Non-pigmented ciliary epithelial cell (primary cell): ENCODE measurements at regions not wholly inside any gene's neighbourhood (a gene's known extent, or its start where the extent isn't known, plus 50 kb on each side); places are given as distances from the start of the nearest gene placed in this dataset.
A peak's percentile ranks its signal among the peaks of the same experiment; 100 is the strongest.

Source experiments
- DNase-seq: peaks from one replicate; pipeline ENCODE4 v3.0.0-alpha.2; 2010; ENCODE audit warnings: low read depth

- no peak for DNase-seq
Observed at GRCh38 chr7:85570898-85571297, 384.0 kb upstream of the SEMA3D start.

- DNase-seq = no peak
Observed at GRCh38 chr7:85567983-85568382, 381.1 kb upstream of the SEMA3D start.

GRCh38 chr7:85566095-85566794 lies 379.4 kb upstream of the SEMA3D start:
- no peak for DNase-seq

GRCh38 chr7:85565276-85565675 lies 378.4 kb upstream of the SEMA3D start:
- no peak for DNase-seq

- no peak for DNase-seq
Observed at GRCh38 chr7:85564861-85565260, 378.0 kb upstream of the SEMA3D start.

GRCh38 chr7:85561706-85562105 lies 374.9 kb upstream of the SEMA3D start:
- no peak for DNase-seq

GRCh38 chr7:85554236-85555178 lies 367.7 kb upstream of the SEMA3D start:
- DNase-seq = peak; percentile 61

- no peak for DNase-seq
Observed at GRCh38 chr7:85535974-85536729, 349.3 kb upstream of the SEMA3D start.

- DNase-seq = peak; percentile 46
Observed at GRCh38 chr7:85529831-85530230, 343.0 kb upstream of the SEMA3D start.

- DNase-seq = no peak
Observed at GRCh38 chr7:85529201-85529600, 342.3 kb upstream of the SEMA3D start.

- no peak for DNase-seq
Observed at GRCh38 chr7:85528581-85528980, 341.7 kb upstream of the SEMA3D start.

- DNase-seq = no peak
Observed at GRCh38 chr7:85525676-85526075, 338.8 kb upstream of the SEMA3D start.

GRCh38 chr7:85522070-85522469 lies 335.2 kb upstream of the SEMA3D start:
- DNase-seq = no peak

GRCh38 chr7:85521108-85521694 lies 334.3 kb upstream of the SEMA3D start:
- no peak for DNase-seq

GRCh38 chr7:85520175-85520574 lies 333.3 kb upstream of the SEMA3D start:
- DNase-seq = no peak

GRCh38 chr7:85516675-85517074 lies 329.8 kb upstream of the SEMA3D start:
- DNase-seq = no peak

- DNase-seq = no peak
Observed at GRCh38 chr7:85512790-85513189, 325.9 kb upstream of the SEMA3D start.

- no peak for DNase-seq
Observed at GRCh38 chr7:85510287-85510686, 323.4 kb upstream of the SEMA3D start.

GRCh38 chr7:85509476-85509875 lies 322.6 kb upstream of the SEMA3D start:
- no peak for DNase-seq

- DNase-seq = peak; percentile 87
Observed at GRCh38 chr7:85508642-85509410, 322.0 kb upstream of the SEMA3D start.

- no peak for DNase-seq
Observed at GRCh38 chr7:85498031-85498430, 311.2 kb upstream of the SEMA3D start.
